HG02852 (cell line): ENCODE measurements at regions not wholly inside any gene's neighbourhood (a gene's known extent, or its start where the extent isn't known, plus 50 kb on each side); places are given as distances from the start of the nearest gene placed in this dataset.
"Not testable (repeated sequence)": the region's sequence is repeated elsewhere in the genome, so short reads cannot be mapped to it uniquely, and the experiment has no call there.

Experiments used
- ATAC-seq: cut with Tn5 transposase; IDR thresholded peaks from one replicate; pipeline ENCODE4 v1.9.1; 2021; ENCODE audit warnings: mild to moderate bottlenecking, moderate library complexity; ENCODE audit not compliant: unreplicated experiment

DNA sequence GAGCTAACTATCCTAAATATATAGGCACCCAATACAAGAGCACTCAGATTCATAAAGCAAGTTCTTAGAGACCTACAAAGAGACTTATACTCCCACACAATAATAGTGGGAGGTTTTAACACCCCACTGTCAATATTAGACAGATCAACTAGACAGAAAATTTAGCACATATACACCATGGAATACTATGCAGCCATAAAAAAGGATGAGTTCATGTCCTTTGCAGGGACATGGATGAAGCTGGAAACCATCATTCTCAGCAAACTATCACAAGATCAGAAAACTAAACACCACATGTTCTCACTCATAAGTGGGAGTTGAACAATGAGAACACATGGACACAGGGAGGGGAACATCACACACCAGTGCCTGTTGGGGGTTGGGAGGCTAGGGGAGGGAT is 358.9 kb upstream of the KCND2 start:
- ATAC-seq, result not testable (repeated sequence)

- no peak for ATAC-seq
These were observed 356.5 kb upstream of the KCND2 start for GRCh38 chr7:119916501-119916900.

- ATAC-seq, result no peak
These were observed 354.8 kb upstream of the KCND2 start for GRCh38 chr7:119918185-119918584.

GRCh38 chr7:119919986-119920385 is 353.0 kb upstream of the KCND2 start:
- no peak for ATAC-seq

DNA sequence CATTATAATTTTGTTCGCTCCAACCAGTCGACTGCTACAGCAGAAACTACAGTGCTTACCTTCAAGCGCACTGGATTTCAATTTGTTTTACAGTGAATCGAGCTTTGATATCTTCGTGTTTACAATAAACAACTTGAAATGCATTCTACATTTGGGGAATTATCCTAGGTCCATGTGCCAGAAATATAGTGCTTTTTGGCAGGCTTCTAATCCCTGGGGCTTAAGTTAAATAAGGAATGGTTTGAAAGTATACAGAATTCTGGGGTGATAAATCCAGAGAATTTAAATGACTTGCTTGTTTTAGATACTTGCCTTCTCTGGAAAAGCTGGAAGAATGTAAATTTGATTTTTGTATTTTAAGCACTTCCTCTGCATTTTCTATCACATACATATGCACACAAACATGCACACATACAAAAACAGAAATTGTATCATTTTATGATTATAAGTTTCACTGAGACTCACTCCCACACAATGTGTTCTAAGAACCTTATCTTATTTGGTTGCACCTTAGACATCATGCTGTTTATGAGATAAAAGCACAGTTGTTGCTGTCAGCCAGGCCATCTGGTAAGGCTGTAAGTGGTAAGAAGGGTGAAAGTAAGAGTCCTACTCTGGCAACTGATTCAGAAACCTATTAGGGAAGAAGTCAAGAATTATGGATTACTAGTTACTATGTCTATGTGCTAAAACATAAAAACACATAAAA is 347.2 kb upstream of the KCND2 start:
- no peak for ATAC-seq

- ATAC-seq, result no peak
These were observed 343.1 kb upstream of the KCND2 start for GRCh38 chr7:119929891-119930290.

- no peak for ATAC-seq
These were observed 341.6 kb upstream of the KCND2 start for GRCh38 chr7:119931230-119931824.

GRCh38 chr7:119935418-119936025 is 337.5 kb upstream of the KCND2 start:
- ATAC-seq, result peak; percentile 77

DNA sequence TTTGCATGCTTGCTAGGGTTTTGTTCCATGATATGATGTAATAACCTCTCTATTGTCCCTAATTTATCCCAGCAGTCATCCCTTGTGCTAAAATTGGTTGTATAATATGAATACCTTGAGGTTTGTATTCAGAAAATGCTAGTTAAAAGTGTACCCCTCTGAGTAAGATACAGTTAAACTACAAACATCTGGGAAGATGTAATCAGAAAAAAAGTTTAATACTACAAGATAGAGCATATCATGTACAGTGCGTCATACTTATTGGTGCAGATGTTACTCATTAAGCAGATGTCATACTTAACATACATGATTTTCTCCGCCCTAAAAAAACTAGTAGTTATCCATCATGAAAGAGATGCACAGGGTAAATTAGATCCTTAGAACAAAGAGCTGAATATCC is 336.1 kb upstream of the KCND2 start:
- no peak for ATAC-seq

DNA sequence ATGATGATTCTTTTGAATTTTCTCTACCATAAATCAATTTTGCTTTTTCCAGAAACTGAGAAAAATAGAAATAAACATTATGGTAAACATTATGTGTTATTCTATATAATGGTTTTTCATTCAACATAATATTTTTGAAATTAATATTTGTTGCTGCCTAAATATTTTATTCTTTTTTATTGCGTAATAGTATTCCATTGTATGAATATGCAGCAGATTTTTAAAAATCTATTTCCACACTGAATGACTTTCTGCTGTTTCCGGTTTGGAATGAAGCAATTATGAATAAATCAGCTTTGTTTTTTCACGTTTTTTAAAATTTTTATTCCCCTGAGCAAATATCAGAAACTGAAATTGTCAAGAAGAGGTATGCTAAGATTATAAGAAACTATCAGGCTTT is 335.2 kb upstream of the KCND2 start:
- no peak for ATAC-seq

DNA sequence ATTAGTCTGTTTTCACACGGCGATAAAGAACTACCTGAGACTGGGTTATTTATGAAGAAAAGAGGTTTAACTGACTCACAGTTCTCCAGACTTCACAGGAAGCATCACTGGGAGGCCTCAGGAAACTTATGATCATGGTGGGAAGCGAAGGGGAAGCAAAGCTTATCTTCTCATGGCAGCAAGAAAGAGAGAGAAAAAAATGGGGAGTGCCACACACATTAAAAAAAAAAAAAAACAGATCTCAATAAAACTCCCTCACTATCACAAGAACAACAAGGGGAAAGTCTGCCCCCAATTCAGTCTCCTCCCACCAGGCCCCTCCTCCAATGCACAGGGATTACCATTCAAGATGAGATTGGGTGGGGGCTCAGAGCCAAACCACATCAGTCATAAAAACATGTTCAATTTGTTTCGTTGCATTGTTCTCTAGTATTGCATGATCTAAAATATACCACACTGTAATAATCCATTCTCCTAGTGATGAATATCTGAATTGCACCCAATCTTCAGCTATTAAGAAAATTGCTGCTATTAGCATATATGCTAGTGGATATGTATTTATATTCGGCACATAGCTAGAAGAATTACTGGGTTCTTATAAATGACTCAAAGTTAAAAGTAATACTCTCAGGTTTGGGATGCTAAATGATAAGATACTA is 328.9 kb upstream of the KCND2 start:
- ATAC-seq, result no peak

GRCh38 chr7:119944601-119944972 is 328.4 kb upstream of the KCND2 start:
- no peak for ATAC-seq

DNA sequence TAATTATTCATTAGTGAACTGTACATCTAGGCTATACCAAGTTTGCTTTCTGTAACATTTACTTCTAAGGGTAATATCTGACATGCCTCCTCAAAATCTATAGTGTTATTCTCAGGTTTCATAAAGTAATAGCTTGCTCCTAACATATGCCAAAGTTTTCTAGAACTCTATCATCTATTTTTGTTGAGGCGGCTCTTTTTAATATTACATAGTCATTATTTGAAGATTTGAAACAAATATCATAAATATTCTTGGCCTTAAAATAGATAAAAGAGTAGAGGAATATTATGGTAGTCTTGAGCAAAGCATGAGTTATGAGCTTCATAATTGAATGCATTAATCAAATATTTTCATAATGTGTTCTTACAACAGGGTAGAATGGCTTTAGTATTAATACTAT is 327.2 kb upstream of the KCND2 start:
- no peak for ATAC-seq

- no peak for ATAC-seq
These were observed 323.9 kb upstream of the KCND2 start for GRCh38 chr7:119949053-119949452.

DNA sequence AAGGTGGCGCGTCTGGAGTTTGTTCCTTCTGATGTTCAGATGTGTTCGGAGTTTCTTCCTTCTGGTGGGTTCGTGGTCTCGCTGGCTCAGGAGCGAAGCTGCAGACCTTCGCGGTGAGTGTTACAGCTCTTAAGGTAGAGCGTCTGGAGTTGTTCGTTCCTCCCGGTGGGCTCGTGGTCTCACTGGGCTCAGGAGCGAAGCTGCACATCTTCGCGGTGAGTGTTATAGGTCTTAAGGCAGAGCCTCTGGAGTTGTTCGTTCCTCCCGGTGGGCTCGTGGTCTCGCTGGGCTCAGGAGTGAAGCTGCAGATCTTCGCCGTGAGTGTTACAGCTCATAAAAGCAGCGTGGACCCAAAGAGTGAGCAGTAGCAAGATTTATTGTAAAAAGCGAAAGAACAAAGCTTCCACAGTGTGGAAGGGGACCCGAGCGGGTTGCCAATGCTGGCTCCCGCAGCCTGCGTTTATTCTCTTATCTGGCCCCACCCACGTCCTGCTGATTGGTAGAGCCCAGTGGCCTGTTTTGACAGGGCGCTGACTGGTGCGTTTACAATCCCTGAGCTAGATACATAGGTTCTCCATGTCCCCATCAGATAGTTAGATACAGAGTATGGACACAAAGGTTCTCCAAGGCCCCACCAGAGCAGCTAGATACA is 322.5 kb upstream of the KCND2 start:
- not testable (repeated sequence) for ATAC-seq

GRCh38 chr7:119951614-119952013 is 321.4 kb upstream of the KCND2 start:
- ATAC-seq, result not testable (repeated sequence)

DNA sequence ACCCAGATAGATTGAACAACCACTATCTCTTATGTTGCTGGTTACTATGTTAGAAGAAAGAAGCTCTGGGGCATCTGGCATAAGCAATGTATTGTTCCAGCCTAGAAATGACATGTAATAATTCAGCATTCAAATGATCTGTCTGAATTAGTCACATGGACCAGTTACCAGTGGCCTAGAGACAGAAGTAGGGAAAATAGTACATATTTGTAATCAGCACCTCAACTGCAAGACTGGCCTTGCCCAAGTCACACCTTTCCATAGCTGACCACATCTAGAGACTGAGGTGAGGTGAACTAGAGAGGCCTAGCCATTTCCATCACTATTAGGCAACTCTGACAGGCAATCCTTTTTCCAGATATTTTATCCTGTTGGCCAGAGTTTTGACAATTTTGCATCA is 315.6 kb upstream of the KCND2 start:
- ATAC-seq, result no peak

DNA sequence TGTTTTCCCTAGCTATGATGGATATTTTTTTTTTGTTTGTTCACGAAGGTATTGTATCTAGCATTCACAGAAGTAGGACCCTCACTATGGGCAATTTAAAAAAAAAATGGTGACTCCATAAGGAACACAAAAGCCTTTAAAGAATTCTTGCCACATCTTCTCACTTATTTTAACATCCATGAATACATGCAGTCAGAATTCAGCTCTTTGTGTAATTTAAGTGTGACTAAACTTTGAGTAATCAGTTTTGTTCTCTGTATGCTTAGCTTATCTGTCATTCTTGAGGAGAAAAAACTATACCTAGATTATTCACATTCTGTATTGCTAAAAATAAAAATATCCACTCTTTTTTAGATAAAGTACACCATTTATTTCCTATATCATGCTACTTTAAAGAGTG is 313.2 kb upstream of the KCND2 start:
- no peak for ATAC-seq

DNA sequence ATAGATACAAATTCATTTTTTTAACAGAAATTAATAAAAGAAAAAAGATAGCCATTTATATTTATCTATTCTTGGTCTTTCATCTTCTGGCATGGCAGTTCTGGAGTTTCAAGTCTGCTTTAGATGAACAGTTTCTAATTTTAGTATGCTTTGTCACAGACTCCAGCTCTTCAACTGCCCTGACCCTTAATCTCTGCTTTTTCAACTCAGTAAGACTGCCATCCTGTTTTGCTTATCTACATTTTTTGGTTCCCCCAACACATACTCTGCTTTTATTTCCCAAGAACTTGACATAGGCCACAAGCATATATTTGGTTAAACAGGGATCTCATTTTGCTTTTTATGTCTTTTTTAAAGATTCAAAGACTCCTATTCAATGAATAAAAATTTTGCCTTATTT is 309.3 kb upstream of the KCND2 start:
- ATAC-seq, result no peak

- ATAC-seq, result no peak
These were observed 308.9 kb upstream of the KCND2 start for GRCh38 chr7:119964065-119964464.

DNA sequence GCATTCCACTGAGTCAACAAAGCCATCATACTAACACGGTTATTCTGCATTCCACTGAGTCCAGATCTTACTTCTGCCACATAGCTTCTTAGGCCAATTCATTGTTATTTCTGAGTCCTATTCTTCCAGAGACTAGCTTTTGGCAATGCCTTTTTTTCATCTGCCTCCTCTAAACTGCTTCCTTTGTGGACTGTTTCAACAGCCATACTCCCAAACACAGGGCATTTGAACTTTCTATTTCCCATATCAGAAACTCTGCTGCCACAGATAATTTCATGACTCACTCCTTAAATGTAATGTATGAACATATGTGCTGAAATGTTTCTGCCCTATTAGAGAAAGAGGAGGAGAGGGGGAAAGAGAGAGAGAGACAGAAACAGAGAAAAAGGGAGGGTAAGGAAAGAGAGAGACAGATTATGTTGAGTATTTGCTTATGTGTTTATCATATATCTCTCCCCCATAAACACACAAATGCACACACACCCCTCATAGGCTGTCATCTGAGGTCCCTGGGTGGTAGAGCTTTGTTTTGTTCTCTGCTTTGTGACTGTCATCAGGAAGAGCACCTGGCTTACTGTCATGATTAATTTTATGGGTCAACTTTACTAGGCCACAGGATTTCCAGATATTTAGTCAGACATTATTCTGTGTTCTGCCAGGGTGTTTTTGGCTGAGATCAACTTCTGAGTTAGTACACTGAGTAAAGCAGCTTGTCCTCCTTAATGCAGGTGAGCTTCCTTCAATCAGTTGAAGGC is 308.0 kb upstream of the KCND2 start:
- ATAC-seq, result no peak
